ENCODE measurements at regions not wholly inside any gene's neighbourhood (a gene's known extent, or its start where the extent isn't known, plus 50 kb on each side); places are given as distances from the start of the nearest gene placed in this dataset.

DNA sequence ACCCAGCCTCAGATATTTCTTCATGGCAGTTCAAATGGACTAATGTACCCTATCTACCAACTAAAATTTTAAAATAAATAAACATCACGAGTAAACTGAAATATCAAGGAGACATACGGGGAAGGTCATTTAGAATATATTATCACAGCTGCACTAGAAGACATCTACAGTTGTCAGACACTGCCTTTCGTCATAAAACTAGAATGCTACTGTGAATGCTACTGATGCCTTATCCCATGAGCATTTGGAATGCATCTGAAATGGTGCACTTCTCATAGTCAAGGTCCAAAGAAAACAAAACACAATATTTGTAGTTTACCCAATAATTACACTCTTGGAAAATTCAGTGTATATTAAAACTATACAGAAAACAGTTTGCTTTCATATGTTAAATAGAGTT is 165.2 kb downstream of the MREG start:
- TF ChIP-seq YY1 (IDR thresholded peaks at IDR 0.05; ENCODE audit: low read depth) = no peak
- TF ChIP-seq, protein P1, sequence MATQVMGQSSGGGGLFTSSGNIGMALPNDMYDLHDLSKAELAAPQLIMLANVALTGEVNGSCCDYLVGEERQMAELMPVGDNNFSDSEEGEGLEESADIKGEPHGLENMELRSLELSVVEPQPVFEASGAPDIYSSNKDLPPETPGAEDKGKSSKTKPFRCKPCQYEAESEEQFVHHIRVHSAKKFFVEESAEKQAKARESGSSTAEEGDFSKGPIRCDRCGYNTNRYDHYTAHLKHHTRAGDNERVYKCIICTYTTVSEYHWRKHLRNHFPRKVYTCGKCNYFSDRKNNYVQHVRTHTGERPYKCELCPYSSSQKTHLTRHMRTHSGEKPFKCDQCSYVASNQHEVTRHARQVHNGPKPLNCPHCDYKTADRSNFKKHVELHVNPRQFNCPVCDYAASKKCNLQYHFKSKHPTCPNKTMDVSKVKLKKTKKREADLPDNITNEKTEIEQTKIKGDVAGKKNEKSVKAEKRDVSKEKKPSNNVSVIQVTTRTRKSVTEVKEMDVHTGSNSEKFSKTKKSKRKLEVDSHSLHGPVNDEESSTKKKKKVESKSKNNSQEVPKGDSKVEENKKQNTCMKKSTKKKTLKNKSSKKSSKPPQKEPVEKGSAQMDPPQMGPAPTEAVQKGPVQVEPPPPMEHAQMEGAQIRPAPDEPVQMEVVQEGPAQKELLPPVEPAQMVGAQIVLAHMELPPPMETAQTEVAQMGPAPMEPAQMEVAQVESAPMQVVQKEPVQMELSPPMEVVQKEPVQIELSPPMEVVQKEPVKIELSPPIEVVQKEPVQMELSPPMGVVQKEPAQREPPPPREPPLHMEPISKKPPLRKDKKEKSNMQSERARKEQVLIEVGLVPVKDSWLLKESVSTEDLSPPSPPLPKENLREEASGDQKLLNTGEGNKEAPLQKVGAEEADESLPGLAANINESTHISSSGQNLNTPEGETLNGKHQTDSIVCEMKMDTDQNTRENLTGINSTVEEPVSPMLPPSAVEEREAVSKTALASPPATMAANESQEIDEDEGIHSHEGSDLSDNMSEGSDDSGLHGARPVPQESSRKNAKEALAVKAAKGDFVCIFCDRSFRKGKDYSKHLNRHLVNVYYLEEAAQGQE (IDR thresholded peaks at IDR 0.05; ENCODE audit: low read depth, low read length) = no peak
- no peak for TF ChIP-seq TEAD4 (IDR thresholded peaks at IDR 0.05; ENCODE audit: borderline replicate concordance, insufficient read depth)
- TF ChIP-seq GABPA (IDR thresholded peaks at IDR 0.05; ENCODE audit: low read depth) = no peak
- no peak for TF ChIP-seq ELF1 (IDR thresholded peaks at IDR 0.05)

All from SK-N-SH (cell line).